LNCAP (cell line): ENCODE measurements at regions not wholly inside any gene's neighbourhood (a gene's known extent, or its start where the extent isn't known, plus 50 kb on each side); places are given as distances from the start of the nearest gene placed in this dataset.

Source experiments
- CTCF ChIP-seq: fragments of 450-650 bp; IDR thresholded peaks from 2 replicates; pipeline ENCODE4 v1.5.1; 2017; ENCODE audit warnings: mild to moderate bottlenecking

DNA sequence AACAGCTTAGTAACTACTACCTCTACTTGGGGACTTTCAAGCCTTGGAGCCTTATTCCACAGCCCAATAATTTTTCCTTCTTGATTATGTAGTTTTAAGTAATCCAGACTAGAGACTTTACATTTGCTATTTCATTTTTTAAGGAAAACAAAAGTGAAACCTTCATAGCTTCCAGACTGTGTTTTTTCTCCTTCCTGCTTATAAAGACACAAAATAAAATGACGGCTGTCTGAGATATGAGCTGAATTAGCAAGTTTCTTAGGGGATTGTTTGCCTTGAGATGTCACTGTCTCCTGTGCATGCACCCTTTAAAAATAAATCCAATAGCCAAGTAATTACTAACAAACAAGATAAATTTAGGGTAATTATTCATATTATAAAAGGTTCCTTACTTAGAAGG is 78.8 kb upstream of the PACRGL start:
- no peak for TF ChIP-seq CTCF

DNA sequence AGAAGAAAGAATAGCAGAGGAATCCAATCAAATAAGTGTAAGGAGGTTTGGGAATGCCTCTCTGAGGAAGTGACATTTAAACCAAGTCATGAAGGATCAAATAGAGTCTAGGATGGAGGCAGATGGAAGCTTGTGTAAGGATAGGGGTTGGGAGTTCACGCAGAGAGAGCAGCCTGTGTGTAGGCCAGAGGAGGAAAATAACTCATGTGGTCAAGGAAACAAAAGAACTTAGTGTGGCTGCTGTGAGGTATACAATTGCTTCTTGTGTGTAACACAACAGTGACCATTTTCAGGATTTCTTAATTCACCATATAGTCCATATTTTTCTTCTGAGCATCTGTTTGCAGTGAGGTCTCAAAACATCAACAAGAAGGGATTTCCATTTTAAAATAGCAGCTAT is 77.6 kb upstream of the PACRGL start:
- no peak for TF ChIP-seq CTCF

DNA sequence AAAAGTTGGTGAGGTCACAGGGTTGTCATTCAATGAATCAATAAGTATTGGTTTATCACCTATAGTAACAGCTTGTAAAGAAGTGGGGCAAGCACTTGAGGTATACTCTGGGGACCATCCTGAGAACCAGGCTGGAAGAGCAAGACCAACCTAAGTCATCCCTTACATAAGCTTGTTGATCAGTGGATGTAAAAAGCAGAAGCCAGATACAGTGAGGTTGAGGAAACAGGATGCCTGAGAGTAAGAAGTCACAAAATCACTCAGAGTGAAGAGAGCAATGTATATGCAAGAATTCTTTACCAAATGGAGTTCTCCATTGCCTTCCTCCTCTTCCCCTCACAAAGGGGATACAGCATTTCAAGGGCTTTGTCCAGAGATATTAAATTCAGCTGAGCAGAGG is 76.3 kb upstream of the PACRGL start:
- TF ChIP-seq CTCF: no peak

- no peak for TF ChIP-seq CTCF
Measured at GRCh38 chr4:20624793-20625374, 75.4 kb upstream of the PACRGL start.

GRCh38 chr4:20625426-20625825 is 74.8 kb upstream of the PACRGL start:
- TF ChIP-seq CTCF: no peak

- no peak for TF ChIP-seq CTCF
Measured at GRCh38 chr4:20626326-20627005, 73.8 kb upstream of the PACRGL start.

- TF ChIP-seq CTCF: no peak
Measured at GRCh38 chr4:20627866-20628265, 72.4 kb upstream of the PACRGL start.
